ENCODE measurements at regions not wholly inside any gene's neighbourhood (a gene's known extent, or its start where the extent isn't known, plus 50 kb on each side); places are given as distances from the start of the nearest gene placed in this dataset.

DNA sequence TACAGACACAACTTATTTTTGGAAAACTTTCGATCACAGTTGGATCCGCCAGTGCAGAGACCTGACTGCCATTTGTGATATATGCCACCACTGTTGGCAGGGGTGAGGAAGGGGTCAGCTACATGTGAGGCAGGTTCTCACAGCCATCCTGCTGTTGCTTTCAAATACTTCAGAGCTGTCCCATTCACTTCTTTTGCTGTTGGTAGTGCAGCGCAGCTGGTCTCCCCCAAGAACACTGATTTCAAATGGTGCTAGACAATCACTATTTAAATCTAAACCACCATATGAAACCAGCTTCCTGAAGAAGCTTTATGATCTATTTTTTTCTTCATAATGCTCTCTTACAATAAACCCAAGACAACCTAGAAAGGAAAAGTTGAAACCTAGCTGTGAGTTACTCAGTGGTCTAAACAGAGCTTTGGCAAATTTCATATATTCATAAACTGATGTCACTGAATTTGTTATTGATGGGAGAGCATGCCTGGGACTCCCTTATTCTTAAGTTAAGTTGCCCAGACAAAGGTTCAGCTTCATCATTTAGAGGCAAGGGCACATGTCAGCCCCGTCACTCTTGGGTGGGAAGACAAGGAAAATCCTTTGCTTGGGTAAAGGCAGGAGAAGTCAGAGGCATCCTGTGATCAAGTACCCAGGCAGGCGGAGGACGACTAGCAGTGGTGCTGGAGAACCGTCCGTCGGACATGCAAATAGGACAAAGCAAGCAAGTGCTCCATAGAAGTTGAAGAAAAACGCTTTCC is 143.4 kb upstream of the KLF14 start:
- TF ChIP-seq, protein P1, sequence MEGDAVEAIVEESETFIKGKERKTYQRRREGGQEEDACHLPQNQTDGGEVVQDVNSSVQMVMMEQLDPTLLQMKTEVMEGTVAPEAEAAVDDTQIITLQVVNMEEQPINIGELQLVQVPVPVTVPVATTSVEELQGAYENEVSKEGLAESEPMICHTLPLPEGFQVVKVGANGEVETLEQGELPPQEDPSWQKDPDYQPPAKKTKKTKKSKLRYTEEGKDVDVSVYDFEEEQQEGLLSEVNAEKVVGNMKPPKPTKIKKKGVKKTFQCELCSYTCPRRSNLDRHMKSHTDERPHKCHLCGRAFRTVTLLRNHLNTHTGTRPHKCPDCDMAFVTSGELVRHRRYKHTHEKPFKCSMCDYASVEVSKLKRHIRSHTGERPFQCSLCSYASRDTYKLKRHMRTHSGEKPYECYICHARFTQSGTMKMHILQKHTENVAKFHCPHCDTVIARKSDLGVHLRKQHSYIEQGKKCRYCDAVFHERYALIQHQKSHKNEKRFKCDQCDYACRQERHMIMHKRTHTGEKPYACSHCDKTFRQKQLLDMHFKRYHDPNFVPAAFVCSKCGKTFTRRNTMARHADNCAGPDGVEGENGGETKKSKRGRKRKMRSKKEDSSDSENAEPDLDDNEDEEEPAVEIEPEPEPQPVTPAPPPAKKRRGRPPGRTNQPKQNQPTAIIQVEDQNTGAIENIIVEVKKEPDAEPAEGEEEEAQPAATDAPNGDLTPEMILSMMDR (IDR thresholded peaks at IDR 0.05; ENCODE audit: extremely low read depth in 1 of 2, insufficient read depth in 1 of 2, low read depth in 1 of 2, low read length in 2 of 2) = no peak
- TF ChIP-seq POLR2AphosphoS5 (IDR thresholded peaks at IDR 0.05; ENCODE audit: insufficient read depth, low read depth, low read length) (peak; percentile 58), POLR2A (IDR thresholded peaks at IDR 0.05; ENCODE audit: low read depth, low read length) (no peak), EZH2 (IDR thresholded peaks at IDR 0.05; ENCODE audit: borderline replicate concordance, low read depth, low read length, severe bottlenecking) (no peak)
- TF ChIP-seq, protein P2, sequence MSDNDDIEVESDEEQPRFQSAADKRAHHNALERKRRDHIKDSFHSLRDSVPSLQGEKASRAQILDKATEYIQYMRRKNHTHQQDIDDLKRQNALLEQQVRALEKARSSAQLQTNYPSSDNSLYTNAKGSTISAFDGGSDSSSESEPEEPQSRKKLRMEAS (IDR thresholded peaks at IDR 0.05; ENCODE audit: insufficient read depth, insufficient read length) = no peak
